Sigmoid colon (tissue), 6 donors: ENCODE measurements at regions not wholly inside any gene's neighbourhood (a gene's known extent, or its start where the extent isn't known, plus 50 kb on each side); places are given as distances from the start of the nearest gene placed in this dataset.

ENCODE experiments used
- DNase-seq: peaks from one replicate; pipeline ENCODE4 v3.0.0-alpha.2; 2019
- H3K27ac ChIP-seq, 4 donors: fragments of 200-600 bp; sonication (generic); one replicate each; pipeline ENCODE4 v1.5.1; 2016 to 2019; ENCODE audit warnings: mild to moderate bottlenecking in 1 of 4
- H3K27me3 ChIP-seq, 3 donors: fragments of 200-600 bp; sonication (generic); one replicate each; pipeline ENCODE4 v1.5.1; 2019; ENCODE audit warnings: mild to moderate bottlenecking in 1 of 3
- H3K36me3 ChIP-seq, 4 donors: fragments of 200-600 bp; sonication (generic); one replicate each; pipeline ENCODE4 v1.5.1; 2016 to 2019
- H3K4me1 ChIP-seq, 4 donors: fragments of 200-600 bp; sonication (generic); one replicate each; pipeline ENCODE4 v1.5.1; 2017 to 2019
- H3K4me3 ChIP-seq, 4 donors: fragments of 200-600 bp; sonication (generic); one replicate each; pipeline ENCODE4 v1.5.1; 2017 to 2019; ENCODE audit warnings: mild to moderate bottlenecking in 2 of 4, moderate library complexity in 1 of 4
- H3K9me3 ChIP-seq, 4 donors: fragments of 200-600 bp in 3 of 4; sonication (generic) in 3 of 4; one replicate each; pipeline versions ENCODE4 v1.5.1 to v1.6.1; 2013 to 2019
- EP300 ChIP-seq, 4 donors: sonication (generic); formaldehyde crosslinking; IDR thresholded peaks; one replicate each; pipeline ENCODE4 v1.6.1; 2017; ENCODE audit warnings: antibody characterized with exemption in 4 of 4
- POLR2A ChIP-seq, 2 donors: fragments of 450-650 bp; IDR thresholded peaks; one replicate each; pipeline ENCODE4 v1.6.1; 2016; ENCODE audit warnings: antibody characterized with exemption in 2 of 2, mild to moderate bottlenecking in 2 of 2, moderate library complexity in 2 of 2
- POLR2AphosphoS5 ChIP-seq, 4 donors: sonication (generic); formaldehyde crosslinking; IDR thresholded peaks; one replicate each; pipeline ENCODE4 v1.6.1; 2017; ENCODE audit warnings: antibody characterized with exemption in 4 of 4
- WGBS, 2 donors: extraction: QIAGEN DNeasy Blood & Tissue Kit; methylation state at CpG; one replicate each; pipeline ENCODE4 v1.1.7; 2013; 5-methylcytosine and 5-hydroxymethylcytosine counted together
- intact Hi-C: fragments of 100-400 bp; cut with DNase I; formaldehyde crosslinking; loops from one replicate; pipeline ENCODE4 v1.15.1; 2023
- TF ChIP-seq, protein P1 (sequence below), 4 experiments: fragments of 450-650 bp in 3 of 4; fragments of 200-600 bp in 1 of 4; IDR thresholded peaks; one replicate each; pipeline ENCODE4 v1.5.1; 2016 to 2019; ENCODE audit warnings: antibody characterized with exemption in 4 of 4, mild to moderate bottlenecking in 3 of 4, moderate library complexity in 2 of 4
- donor health status: healthy with polysubstance abuse.
- donor health status: healthy.

DNA sequence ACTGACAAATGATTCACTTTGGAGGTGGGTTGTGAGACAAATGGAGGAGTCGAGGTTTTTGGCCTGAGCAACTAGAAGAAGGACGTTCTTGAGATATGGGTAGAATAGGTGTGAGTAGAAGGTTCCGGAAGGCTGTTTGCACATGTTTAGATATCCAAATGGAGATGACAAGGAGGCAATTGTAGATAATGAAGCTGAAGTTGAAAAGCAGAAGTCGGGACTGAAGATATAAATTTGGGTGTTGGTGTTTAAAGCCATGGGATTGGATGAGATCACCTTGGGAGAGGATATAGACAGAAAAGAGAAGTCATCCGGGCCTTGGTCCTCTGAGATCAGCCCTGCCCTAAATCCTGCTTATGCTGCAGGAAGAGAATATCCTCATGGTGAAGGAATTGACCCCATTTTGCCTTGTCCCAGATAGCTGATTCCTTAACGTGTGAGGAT lies 75.5 kb upstream of the CD44 start:
- Histone ChIP-seq H3K36me3 (no peaks in the 10 kb centered on the region), H3K27me3 (no peaks in the 10 kb centered on the region), H3K4me3 (no peak overlapping the region), H3K27ac (peak overlapping the region in 1 of 4 donors; percentile 73), H3K4me1 (peaks cover 0 to 42% (median 16%) of the 10 kb centered on the region in 4 donors), H3K9me3 (no peaks in the 10 kb centered on the region)
- DNase-seq: no peak
- TF ChIP-seq POLR2AphosphoS5 (IDR thresholded peaks at IDR 0.05): no peak
- TF ChIP-seq POLR2A (IDR thresholded peaks at IDR 0.05): no peak
- no peak for TF ChIP-seq EP300 (IDR thresholded peaks at IDR 0.05)
- TF ChIP-seq, protein P1, sequence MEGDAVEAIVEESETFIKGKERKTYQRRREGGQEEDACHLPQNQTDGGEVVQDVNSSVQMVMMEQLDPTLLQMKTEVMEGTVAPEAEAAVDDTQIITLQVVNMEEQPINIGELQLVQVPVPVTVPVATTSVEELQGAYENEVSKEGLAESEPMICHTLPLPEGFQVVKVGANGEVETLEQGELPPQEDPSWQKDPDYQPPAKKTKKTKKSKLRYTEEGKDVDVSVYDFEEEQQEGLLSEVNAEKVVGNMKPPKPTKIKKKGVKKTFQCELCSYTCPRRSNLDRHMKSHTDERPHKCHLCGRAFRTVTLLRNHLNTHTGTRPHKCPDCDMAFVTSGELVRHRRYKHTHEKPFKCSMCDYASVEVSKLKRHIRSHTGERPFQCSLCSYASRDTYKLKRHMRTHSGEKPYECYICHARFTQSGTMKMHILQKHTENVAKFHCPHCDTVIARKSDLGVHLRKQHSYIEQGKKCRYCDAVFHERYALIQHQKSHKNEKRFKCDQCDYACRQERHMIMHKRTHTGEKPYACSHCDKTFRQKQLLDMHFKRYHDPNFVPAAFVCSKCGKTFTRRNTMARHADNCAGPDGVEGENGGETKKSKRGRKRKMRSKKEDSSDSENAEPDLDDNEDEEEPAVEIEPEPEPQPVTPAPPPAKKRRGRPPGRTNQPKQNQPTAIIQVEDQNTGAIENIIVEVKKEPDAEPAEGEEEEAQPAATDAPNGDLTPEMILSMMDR (IDR thresholded peaks at IDR 0.05): no peak
- intact Hi-C loops: no loop called here
- WGBS, 2 donors: 92 to 93% methylated on average over 6 of the region's 6 CpGs

DNA sequence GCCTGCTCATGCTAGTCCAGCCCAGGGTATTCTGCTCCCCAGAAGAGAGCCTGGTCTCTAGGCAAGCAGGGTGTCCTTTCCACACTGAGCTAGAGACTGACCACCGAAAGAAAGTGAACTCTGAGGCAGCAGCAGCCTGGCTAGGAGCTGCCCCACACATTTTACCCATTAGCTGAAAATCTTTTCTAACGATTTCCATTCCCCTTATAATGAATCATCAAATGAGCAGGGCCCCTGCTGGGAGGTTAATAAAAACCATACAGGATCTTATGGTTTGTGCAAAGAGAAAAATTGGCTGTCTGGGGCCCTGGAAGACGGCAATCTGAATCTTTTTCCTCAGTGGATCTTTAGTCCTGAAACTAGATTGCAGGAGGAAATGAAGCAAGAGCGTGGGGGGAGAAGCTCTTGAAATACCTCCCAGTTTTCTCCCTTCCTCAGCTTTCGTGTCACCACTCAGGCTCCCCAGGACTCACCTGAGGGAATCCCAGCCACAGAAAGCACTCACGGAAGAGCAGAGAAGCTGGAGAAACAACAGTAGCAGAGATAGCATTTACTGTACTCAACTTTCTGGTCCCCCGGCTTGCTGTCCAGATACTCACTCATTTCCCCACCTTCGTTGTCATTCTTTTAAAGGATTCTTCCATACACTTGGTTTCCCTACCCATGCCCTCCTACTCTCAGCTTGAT lies 74.7 kb upstream of the CD44 start:
- no peak for TF ChIP-seq POLR2A (IDR thresholded peaks at IDR 0.05)
- TF ChIP-seq, protein P1 (IDR thresholded peaks at IDR 0.05): no peak
- intact Hi-C loops: no loop called here

DNA sequence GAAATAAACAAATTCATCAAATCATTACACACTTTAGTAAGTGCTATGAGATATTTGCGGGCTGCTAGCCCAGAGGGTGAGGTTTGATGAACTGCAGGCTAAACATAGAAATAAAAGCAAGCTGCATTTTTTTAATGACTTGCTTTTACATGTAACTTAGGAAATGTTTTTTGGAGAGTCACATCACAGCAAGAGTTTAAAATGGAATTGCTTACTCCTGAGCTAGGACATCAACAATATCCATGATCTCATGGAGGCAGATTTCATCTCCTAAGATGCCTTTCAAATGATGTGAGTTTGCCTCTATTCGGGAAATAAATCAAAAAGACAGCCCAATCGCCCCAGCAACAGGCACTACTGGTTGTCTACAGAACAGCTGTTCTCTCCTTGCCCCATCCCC lies 73.4 kb upstream of the CD44 start:
- 85 to 87% methylated on average over 3 of the region's 3 CpGs for WGBS, 2 donors

More for the DNA sequence above, 74.7 kb upstream of the CD44 start:
- DNase-seq: no peak
- 86 to 89% methylated on average over 8 of the region's 8 CpGs for WGBS, 2 donors
- no peaks in the 10 kb centered on the region for H3K27me3 ChIP-seq
- H3K36me3 ChIP-seq: no peaks in the 10 kb centered on the region
- no peak overlapping the region for H3K4me3 ChIP-seq
- peaks cover 0 to 42% (median 16%) of the 10 kb centered on the region in 4 donors for H3K4me1 ChIP-seq
- no peaks in the 10 kb centered on the region for H3K9me3 ChIP-seq
- peak overlapping the region in 1 of 4 donors; percentile 73 for H3K27ac ChIP-seq

DNA sequence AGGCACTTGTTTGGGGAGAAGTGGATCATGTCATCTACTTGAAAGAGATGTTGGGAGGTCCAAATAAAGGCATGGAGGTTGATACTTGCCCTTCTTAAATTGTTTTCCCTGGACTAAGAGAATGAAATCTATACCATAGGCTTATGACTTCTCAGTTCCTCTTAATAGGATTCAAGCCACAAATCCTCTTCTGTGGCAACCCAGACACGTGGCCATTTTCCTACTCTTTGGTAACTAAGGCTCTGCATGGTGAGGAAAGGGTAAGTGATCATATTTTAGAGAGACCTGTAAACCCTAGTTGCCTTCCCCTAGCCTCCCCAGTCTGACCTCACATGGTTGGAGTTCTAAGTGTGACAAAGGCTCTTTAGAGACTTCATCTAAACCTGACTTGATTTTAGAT lies 72.9 kb upstream of the CD44 start:
- Histone ChIP-seq H3K4me1 (peaks cover 0 to 42% (median 16%) of the 10 kb centered on the region in 4 donors), H3K36me3 (no peaks in the 10 kb centered on the region), H3K9me3 (no peaks in the 10 kb centered on the region), H3K4me3 (no peak overlapping the region), H3K27me3 (no peaks in the 10 kb centered on the region), H3K27ac (peak overlapping the region in 2 of 4 donors; percentile 55 to 73)
- WGBS, 2 donors: 55 to 79% methylated on average over 1 of the region's 1 CpG
- no peak for DNase-seq
- TF ChIP-seq EP300 (IDR thresholded peaks at IDR 0.05) (no peak), POLR2AphosphoS5 (IDR thresholded peaks at IDR 0.05) (no peak), POLR2A (IDR thresholded peaks at IDR 0.05) (no peak)
- TF ChIP-seq, protein P1 (IDR thresholded peaks at IDR 0.05): no peak
- intact Hi-C loops: no loop called here

More for the DNA sequence above, 73.4 kb upstream of the CD44 start:
- no peak for DNase-seq
- no peaks in the 10 kb centered on the region for H3K36me3 ChIP-seq
- TF ChIP-seq POLR2AphosphoS5 (IDR thresholded peaks at IDR 0.05) (peak in 2 of 4 donors; percentile 24 to 34), POLR2A (IDR thresholded peaks at IDR 0.05) (no peak), EP300 (IDR thresholded peaks at IDR 0.05) (no peak)
- H3K4me3 ChIP-seq: no peak overlapping the region
- H3K4me1 ChIP-seq: peaks cover 0 to 42% (median 16%) of the 10 kb centered on the region in 4 donors
- no peaks in the 10 kb centered on the region for H3K9me3 ChIP-seq
- peak overlapping the region in 2 of 4 donors; percentile 55 to 73 for H3K27ac ChIP-seq
- no peaks in the 10 kb centered on the region for H3K27me3 ChIP-seq
- intact Hi-C loops: no loop called here

DNA sequence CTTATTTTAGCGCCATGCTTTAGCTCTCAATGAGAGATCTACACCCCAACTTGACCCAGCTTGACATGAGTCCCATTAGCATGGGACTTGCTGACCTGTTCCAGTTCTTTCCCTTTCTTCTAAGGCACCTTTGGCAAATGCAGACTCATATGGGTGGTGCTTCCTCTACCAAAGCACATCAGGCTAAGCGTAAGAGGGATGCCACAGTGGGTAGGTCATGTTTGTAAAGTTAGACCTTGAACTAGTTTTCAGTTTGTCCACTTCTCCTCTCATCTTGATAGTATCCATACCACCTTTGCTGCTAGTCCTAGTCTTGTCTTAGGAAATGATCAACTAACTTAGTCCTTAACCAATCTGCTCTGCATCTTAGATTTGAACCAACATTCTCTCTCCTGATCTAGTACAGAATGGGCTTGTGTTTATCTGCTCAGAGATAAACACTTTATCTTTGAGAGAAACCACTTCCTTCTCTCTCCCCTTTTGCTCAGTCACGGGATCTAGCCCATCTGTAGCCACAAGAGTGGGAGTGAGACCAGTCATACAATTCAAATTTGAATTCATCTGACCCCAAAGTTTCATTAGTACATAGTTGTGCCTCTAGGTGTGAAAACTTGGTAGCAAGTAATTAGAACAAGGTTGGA lies 72.1 kb upstream of the CD44 start:
- no peaks in the 10 kb centered on the region for H3K27me3 ChIP-seq
- H3K4me3 ChIP-seq: no peak overlapping the region
- H3K36me3 ChIP-seq: no peaks in the 10 kb centered on the region
- no peaks in the 10 kb centered on the region for H3K9me3 ChIP-seq
- peak overlapping the region in 1 of 4 donors; percentile 73 for H3K27ac ChIP-seq
- TF ChIP-seq, protein P1 (IDR thresholded peaks at IDR 0.05): no peak
- TF ChIP-seq POLR2AphosphoS5 (IDR thresholded peaks at IDR 0.05): no peak
- no peak for TF ChIP-seq POLR2A (IDR thresholded peaks at IDR 0.05)
- no peak for TF ChIP-seq EP300 (IDR thresholded peaks at IDR 0.05)
- no peak for DNase-seq
- intact Hi-C loops: no loop called here
- 60 to 85% methylated on average over 3 of the region's 3 CpGs for WGBS, 2 donors
- H3K4me1 ChIP-seq: peaks cover 0 to 35% (median 16%) of the 10 kb centered on the region in 4 donors
